Fibroblast of pulmonary artery (primary cell): ENCODE measurements at regions not wholly inside any gene's neighbourhood (a gene's known extent, or its start where the extent isn't known, plus 50 kb on each side); places are given as distances from the start of the nearest gene placed in this dataset.

Experiments
- DNase-seq: peaks from one replicate; pipeline ENCODE4 v3.0.0-alpha.2; 2010; ENCODE audit warnings: low read depth
- H3K4me3 ChIP-seq: replicated peaks from 2 replicates; pipeline ENCODE4 v1.5.1; 2011; ENCODE audit warnings: low read depth, mild to moderate bottlenecking, control low read depth, low read length, moderate library complexity
- CTCF ChIP-seq: IDR thresholded peaks from 2 replicates; pipeline ENCODE4 v1.5.1; 2011; ENCODE audit warnings: mild to moderate bottlenecking, control low read depth, low read length, inconsistent platforms; ENCODE audit errors: missing control alignments

- no peak overlapping the region for H3K4me3 ChIP-seq
- DNase-seq: no peak
- TF ChIP-seq CTCF: no peak
These were observed 84.8 kb downstream of the GTPBP8 start for GRCh38 chr3:113075588-113075987.

GRCh38 chr3:113079218-113079961, 88.6 kb downstream of the GTPBP8 start:
- no peak overlapping the region for H3K4me3 ChIP-seq
- TF ChIP-seq CTCF: no peak
- DNase-seq: no peak

- peak; percentile 70 for DNase-seq
- no peak for TF ChIP-seq CTCF
- no peak overlapping the region for H3K4me3 ChIP-seq
These were observed 94.0 kb downstream of the GTPBP8 start for GRCh38 chr3:113084777-113085176.

GRCh38 chr3:113086560-113087461, 96.0 kb downstream of the GTPBP8 start:
- no peak for DNase-seq
- no peak overlapping the region for H3K4me3 ChIP-seq
- no peak for TF ChIP-seq CTCF

GRCh38 chr3:113088616-113089015, 97.8 kb downstream of the GTPBP8 start:
- TF ChIP-seq CTCF: no peak
- no peak for DNase-seq
- H3K4me3 ChIP-seq: no peak overlapping the region

GRCh38 chr3:113091417-113091816, 100.6 kb downstream of the GTPBP8 start:
- DNase-seq: no peak
- H3K4me3 ChIP-seq: no peak overlapping the region
- no peak for TF ChIP-seq CTCF
